Lower leg skin (tissue), 3 donors: ENCODE measurements at regions not wholly inside any gene's neighbourhood (a gene's known extent, or its start where the extent isn't known, plus 50 kb on each side); places are given as distances from the start of the nearest gene placed in this dataset.

Experiments
- POLR2A ChIP-seq, 2 donors: fragments of 450-650 bp; IDR thresholded peaks; one replicate each; pipeline ENCODE4 v1.6.1; 2016 to 2017; ENCODE audit warnings: antibody characterized with exemption in 2 of 2, mild to moderate bottlenecking in 1 of 2, moderate library complexity in 1 of 2
- TF ChIP-seq, protein P1 (sequence below), 3 donors: fragments of 450-650 bp; IDR thresholded peaks; one replicate each; pipeline ENCODE4 v1.5.1; 2016; ENCODE audit warnings: antibody characterized with exemption in 3 of 3, mild to moderate bottlenecking in 3 of 3, moderate library complexity in 2 of 3

DNA sequence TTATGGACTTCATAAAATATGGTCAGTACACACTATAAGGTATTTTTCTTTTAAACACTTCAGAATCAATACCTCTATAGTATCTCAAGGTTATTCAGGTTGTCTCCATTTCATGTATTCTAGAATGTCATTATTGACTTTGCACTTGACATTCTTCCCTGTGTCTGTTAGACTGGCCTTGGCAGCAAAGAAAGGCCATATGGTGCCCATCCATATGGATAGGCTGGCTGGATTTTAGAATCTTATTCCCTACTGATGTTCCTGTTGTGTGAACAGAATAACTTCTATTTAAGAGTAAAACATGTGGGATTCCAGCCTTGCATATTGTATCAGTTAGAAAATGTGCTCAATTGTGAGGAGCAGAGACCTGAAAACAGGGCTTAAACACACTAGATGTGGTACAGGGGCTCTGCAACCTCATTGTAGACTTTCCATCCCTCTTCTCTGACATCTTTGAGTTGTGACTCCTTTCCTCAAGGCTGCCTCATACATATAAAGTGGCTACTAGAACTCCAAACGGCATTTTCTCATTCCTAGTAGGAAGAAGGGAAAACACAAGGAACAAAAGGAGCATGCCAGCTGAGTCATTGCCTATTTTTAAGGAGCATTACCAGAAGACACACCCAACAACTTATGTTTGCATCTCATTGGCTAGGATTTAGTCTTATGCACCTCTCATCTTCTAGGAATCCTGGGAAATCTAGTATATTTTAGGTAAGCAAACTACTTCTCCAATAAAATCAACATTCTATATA, 221.2 kb upstream of the TMPO start:
- TF ChIP-seq, protein P1, sequence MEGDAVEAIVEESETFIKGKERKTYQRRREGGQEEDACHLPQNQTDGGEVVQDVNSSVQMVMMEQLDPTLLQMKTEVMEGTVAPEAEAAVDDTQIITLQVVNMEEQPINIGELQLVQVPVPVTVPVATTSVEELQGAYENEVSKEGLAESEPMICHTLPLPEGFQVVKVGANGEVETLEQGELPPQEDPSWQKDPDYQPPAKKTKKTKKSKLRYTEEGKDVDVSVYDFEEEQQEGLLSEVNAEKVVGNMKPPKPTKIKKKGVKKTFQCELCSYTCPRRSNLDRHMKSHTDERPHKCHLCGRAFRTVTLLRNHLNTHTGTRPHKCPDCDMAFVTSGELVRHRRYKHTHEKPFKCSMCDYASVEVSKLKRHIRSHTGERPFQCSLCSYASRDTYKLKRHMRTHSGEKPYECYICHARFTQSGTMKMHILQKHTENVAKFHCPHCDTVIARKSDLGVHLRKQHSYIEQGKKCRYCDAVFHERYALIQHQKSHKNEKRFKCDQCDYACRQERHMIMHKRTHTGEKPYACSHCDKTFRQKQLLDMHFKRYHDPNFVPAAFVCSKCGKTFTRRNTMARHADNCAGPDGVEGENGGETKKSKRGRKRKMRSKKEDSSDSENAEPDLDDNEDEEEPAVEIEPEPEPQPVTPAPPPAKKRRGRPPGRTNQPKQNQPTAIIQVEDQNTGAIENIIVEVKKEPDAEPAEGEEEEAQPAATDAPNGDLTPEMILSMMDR (IDR thresholded peaks at IDR 0.05), result no peak
- no peak for TF ChIP-seq POLR2A (IDR thresholded peaks at IDR 0.05)
